Uterus (tissue), 2 donors: ENCODE measurements at regions not wholly inside any gene's neighbourhood (a gene's known extent, or its start where the extent isn't known, plus 50 kb on each side); places are given as distances from the start of the nearest gene placed in this dataset.

Experiments used
- CTCF ChIP-seq, 4 experiments: fragments of 200-600 bp in 2 of 4; fragments of 450-650 bp in 2 of 4; sonication (generic) in 2 of 4; IDR thresholded peaks; one replicate each; pipeline ENCODE4 v1.5.1; 2016 to 2019; ENCODE audit warnings: antibody characterized with exemption in 4 of 4, mild to moderate bottlenecking in 2 of 4, moderate library complexity in 1 of 4
- POLR2A ChIP-seq, 2 donors: fragments of 450-650 bp; IDR thresholded peaks; one replicate each; pipeline ENCODE4 v1.6.1; 2016; ENCODE audit warnings: antibody characterized with exemption in 2 of 2, mild to moderate bottlenecking in 1 of 2, moderate library complexity in 1 of 2

GRCh38 chr5:61730866-61731265 lies 398.8 kb downstream of the ZSWIM6 start:
- no peak for TF ChIP-seq CTCF (IDR thresholded peaks at IDR 0.05)
- no peak for TF ChIP-seq POLR2A (IDR thresholded peaks at IDR 0.05)
